Suprapubic skin (tissue), 4 donors: ENCODE measurements at regions not wholly inside any gene's neighbourhood (a gene's known extent, or its start where the extent isn't known, plus 50 kb on each side); places are given as distances from the start of the nearest gene placed in this dataset.

Experiments used
- CTCF ChIP-seq, 2 donors: fragments of 200-600 bp in 1 of 2; fragments of 450-650 bp in 1 of 2; sonication (generic) in 1 of 2; IDR thresholded peaks; one replicate each; pipeline ENCODE4 v1.5.1; 2016 to 2019; ENCODE audit warnings: antibody characterized with exemption in 2 of 2, mild to moderate bottlenecking in 1 of 2, moderate library complexity in 1 of 2
- EP300 ChIP-seq: sonication (generic); formaldehyde crosslinking; IDR thresholded peaks from one replicate; pipeline ENCODE4 v1.6.1; 2017; ENCODE audit warnings: antibody characterized with exemption
- POLR2AphosphoS5 ChIP-seq, 3 donors: sonication (generic); formaldehyde crosslinking; IDR thresholded peaks; one replicate each; pipeline ENCODE4 v1.6.1; 2017; ENCODE audit warnings: antibody characterized with exemption in 3 of 3

- TF ChIP-seq CTCF (IDR thresholded peaks at IDR 0.05) (no peak), POLR2AphosphoS5 (IDR thresholded peaks at IDR 0.05) (no peak), EP300 (no peak)
Measured at GRCh38 chr5:164360589-164360988, 855.2 kb downstream of the MAT2B start.
